Spinal cord (tissue), 9 donors: ENCODE measurements at regions not wholly inside any gene's neighbourhood (a gene's known extent, or its start where the extent isn't known, plus 50 kb on each side); places are given as distances from the start of the nearest gene placed in this dataset.

Experiments
- DNase-seq, 6 donors: peaks; one replicate each; pipeline versions ENCODE4 v3.0.0 to v3.0.0-alpha.2; 2013 to 2015; ENCODE audit warnings: low spot score in 6 of 6, low read depth in 4 of 6
- H3K27ac ChIP-seq: one replicate; pipeline ENCODE4 v1.5.1; 2013; ENCODE audit warnings: low read depth, low read length, control low read depth
- H3K27me3 ChIP-seq: one replicate; pipeline ENCODE4 v1.6.1; 2013; ENCODE audit warnings: low read length; ENCODE audit not compliant: control insufficient read depth, insufficient read depth
- H3K36me3 ChIP-seq: one replicate; pipeline ENCODE4 v1.6.1; 2013; ENCODE audit warnings: low read length; ENCODE audit not compliant: control insufficient read depth, insufficient read depth
- H3K4me1 ChIP-seq: one replicate; pipeline ENCODE4 v1.6.1; 2013; ENCODE audit warnings: low read length; ENCODE audit not compliant: control insufficient read depth, insufficient read depth
- H3K4me3 ChIP-seq: one replicate; pipeline ENCODE4 v1.5.1; 2013; ENCODE audit warnings: low read depth, low read length, control low read depth
- H3K9me3 ChIP-seq: one replicate; pipeline ENCODE4 v1.6.1; 2013; ENCODE audit warnings: low read length; ENCODE audit not compliant: control insufficient read depth, insufficient read depth
- WGBS: methylation state at CpG from one replicate; pipeline ENCODE4 v1.1.5; 2013; ENCODE audit warnings: missing lambda C conversion rate; ENCODE audit not compliant: insufficient coverage; 5-methylcytosine and 5-hydroxymethylcytosine counted together
- donor health status: healthy.

DNA sequence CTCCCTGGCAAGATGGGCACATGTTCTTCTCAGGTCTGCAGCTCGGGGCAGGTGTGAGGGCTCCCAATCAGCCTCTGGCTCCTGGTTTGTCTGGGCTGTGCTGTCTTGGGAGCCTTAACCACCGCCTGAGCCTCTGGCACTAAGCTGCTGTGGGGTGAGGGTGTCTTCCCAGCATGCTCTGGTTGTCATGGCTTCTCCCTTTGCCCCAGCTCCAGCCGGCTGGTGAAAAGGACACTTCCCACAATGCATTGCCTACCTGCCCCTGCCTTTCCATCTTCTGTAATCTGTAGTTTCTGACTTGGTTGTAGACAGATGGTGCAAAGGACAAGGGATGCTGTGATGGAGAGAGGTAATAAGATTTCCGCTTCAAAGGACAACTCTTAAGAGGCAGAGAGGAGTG lies 295.3 kb downstream of the TLE3 start:
- H3K4me1 ChIP-seq = peaks cover 11% of the 10 kb centered on the region

GRCh38 chr15:69804786-69805185 lies 292.9 kb downstream of the TLE3 start:
- DNase-seq = no peak
- Histone ChIP-seq H3K36me3 (no peaks in the 10 kb centered on the region), H3K27me3 (peaks cover 5% of the 10 kb centered on the region), H3K9me3 (no peaks in the 10 kb centered on the region), H3K4me3 (no peak overlapping the region), H3K27ac (no peak overlapping the region), H3K4me1 (peaks cover 5% of the 10 kb centered on the region)
- WGBS = 88% methylated on average over 3 of the region's 3 CpGs

More for the DNA sequence above, 295.3 kb downstream of the TLE3 start:
- Histone ChIP-seq H3K27me3 (peaks cover 5% of the 10 kb centered on the region), H3K27ac (no peak overlapping the region), H3K4me3 (no peak overlapping the region), H3K9me3 (no peaks in the 10 kb centered on the region), H3K36me3 (no peaks in the 10 kb centered on the region)
- 79% methylated on average over 3 of the region's 4 CpGs for WGBS
- DNase-seq = no peak

DNA sequence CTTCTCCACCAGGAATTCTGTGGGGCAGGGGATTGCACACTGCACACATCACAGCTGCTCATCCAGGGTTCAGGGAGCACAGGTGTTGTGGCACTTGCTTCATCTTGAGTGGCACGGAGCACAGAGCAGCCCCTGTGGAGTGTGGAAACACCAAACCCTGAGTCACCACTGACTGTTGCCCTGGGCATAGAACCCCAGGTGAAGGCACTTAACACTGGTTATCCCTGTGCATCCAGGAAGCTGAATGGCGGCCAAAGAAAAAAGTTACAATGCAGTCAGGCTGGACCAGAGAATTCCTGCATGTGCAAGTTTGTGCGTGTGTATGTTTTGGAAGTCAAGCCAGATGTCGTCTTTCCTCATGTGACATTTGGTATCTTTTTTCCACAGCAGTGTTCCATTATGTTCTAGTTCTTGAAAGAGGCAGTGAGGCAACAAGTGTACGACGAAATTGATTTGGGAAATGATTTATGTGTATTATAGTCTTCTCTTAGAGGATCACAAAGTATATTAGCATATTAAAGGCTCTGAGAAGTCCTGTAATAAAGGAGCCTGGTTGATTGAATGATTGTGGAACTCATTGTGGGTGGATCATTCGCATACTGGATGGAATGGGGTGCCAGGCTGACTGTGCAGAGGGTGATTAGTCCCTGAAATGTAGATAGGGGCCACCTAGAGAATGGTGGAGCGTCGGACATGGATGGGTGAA lies 292.3 kb downstream of the TLE3 start:
- H3K36me3 ChIP-seq = no peaks in the 10 kb centered on the region
- 81% methylated on average over 4 of the region's 9 CpGs for WGBS
- DNase-seq = no peak

GRCh38 chr15:69806287-69806915 lies 291.3 kb downstream of the TLE3 start:
- 94% methylated on average over 3 of the region's 10 CpGs for WGBS
- Histone ChIP-seq H3K4me3 (no peak overlapping the region), H3K9me3 (no peaks in the 10 kb centered on the region), H3K4me1 (no peaks in the 10 kb centered on the region), H3K36me3 (no peaks in the 10 kb centered on the region), H3K27me3 (peaks cover 5% of the 10 kb centered on the region), H3K27ac (no peak overlapping the region)
- DNase-seq = no peak

More for the DNA sequence above, 292.3 kb downstream of the TLE3 start:
- Histone ChIP-seq H3K9me3 (no peaks in the 10 kb centered on the region), H3K27ac (no peak overlapping the region), H3K4me3 (no peak overlapping the region), H3K4me1 (peaks cover 5% of the 10 kb centered on the region), H3K27me3 (peaks cover 5% of the 10 kb centered on the region)

DNA sequence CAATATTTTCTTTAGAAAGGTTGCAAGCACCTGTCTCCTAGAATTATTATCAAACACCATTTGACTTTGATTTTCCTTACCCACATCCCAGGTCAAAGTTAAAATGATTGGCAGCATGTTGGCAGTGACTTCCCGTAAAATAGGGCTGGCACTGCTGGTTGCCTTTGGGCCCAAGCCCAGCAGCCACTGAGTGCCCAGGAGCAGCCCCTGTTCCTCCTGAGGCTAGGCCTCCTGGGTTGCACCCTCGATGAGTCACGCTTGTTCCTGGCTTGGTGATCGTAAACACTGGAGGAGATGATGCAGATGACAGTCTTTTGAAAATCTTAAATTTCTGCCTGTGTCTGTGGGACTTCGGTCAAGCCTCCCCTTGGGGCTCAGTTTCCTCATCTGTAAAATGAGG lies 290.0 kb downstream of the TLE3 start:
- Histone ChIP-seq H3K36me3 (no peaks in the 10 kb centered on the region), H3K4me1 (peaks cover 3% of the 10 kb centered on the region), H3K27me3 (peaks cover 5% of the 10 kb centered on the region), H3K27ac (no peak overlapping the region), H3K9me3 (no peaks in the 10 kb centered on the region), H3K4me3 (no peak overlapping the region)
- DNase-seq = no peak
- WGBS = 78% methylated on average over 5 of the region's 5 CpGs

- no peak overlapping the region for H3K27ac ChIP-seq
- 87% methylated on average over 3 of the region's 4 CpGs for WGBS
- H3K27me3 ChIP-seq = peaks cover 3% of the 10 kb centered on the region
- no peaks in the 10 kb centered on the region for H3K9me3 ChIP-seq
- no peak overlapping the region for H3K4me3 ChIP-seq
- H3K4me1 ChIP-seq = peaks cover 4% of the 10 kb centered on the region
- no peak for DNase-seq
- H3K36me3 ChIP-seq = no peaks in the 10 kb centered on the region
These were observed 289.0 kb downstream of the TLE3 start for GRCh38 chr15:69808756-69809155.

DNA sequence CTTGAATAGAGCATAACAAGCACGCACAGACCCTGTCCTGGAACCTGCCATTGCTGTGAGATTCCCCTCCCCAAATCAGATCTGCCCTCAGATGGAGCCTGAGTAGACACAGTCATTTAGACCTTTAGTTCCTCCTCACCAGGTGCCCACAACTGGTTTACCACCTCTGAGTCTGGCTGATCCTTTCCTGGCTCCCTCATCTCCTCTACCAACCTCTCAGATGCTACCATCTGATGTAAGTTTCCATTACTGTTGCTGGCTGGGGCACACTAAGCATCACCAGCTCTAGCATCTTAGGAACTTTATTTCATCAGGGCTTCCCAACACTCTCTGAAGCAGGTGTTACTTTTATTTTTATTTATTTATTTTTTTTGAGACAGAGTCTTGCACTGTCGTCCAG lies 288.3 kb downstream of the TLE3 start:
- WGBS = 93% methylated on average over 1 of the region's 2 CpGs
- Histone ChIP-seq H3K4me3 (no peak overlapping the region), H3K9me3 (no peaks in the 10 kb centered on the region), H3K27me3 (peaks cover 3% of the 10 kb centered on the region), H3K36me3 (no peaks in the 10 kb centered on the region), H3K27ac (no peak overlapping the region), H3K4me1 (peaks cover 4% of the 10 kb centered on the region)
- DNase-seq = no peak

DNA sequence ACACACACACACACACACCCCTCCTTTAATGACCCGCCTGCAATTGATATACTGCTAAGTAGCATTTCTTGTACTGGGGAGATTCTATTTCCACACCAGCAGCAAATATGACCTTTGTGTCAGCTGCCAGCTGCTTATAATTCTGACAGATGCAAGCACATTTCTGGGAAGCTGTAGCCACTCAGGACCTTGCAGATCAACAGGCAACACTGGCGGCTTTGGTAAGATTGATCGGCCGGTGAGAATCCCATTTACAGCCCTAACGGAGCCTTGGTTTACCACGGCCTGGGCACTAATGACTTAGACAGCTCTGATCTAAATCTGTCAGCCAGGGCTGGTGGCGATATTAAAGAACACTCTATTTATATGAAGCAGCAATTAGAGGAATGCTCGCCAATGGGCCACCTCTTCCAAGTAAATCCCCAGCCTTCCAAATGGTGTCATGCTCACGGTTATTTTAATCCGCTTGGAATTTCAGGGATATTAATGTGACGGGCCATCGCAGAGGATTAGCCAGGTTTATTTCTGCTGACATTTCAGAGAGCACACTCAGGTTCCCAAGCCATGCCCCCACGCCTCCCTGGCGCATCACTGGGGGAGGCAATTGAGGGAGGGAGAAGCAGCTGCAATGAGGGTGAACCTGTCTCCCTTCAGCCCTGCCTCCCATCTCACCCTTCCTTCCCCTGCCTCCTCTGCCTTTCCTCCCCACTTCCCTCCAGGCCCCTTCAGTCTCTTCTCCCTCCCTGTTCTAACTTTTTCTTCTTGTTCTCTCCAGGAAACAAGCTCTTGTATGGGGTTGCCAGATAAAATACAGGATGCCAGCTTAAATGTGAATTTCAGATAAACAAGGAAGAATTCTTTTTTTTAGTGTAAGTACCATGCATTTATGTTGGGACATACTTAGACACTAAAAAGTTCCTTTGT lies 287.0 kb downstream of the TLE3 start:
- no peaks in the 10 kb centered on the region for H3K36me3 ChIP-seq
- 60% methylated on average over 7 of the region's 14 CpGs for WGBS
- peaks cover 3% of the 10 kb centered on the region for H3K27me3 ChIP-seq
- DNase-seq = peak in 2 of 6 donors; percentile 13 to 72
- H3K4me3 ChIP-seq = no peak overlapping the region
- no peaks in the 10 kb centered on the region for H3K9me3 ChIP-seq
- H3K27ac ChIP-seq = no peak overlapping the region
- peaks cover 4% of the 10 kb centered on the region for H3K4me1 ChIP-seq

DNA sequence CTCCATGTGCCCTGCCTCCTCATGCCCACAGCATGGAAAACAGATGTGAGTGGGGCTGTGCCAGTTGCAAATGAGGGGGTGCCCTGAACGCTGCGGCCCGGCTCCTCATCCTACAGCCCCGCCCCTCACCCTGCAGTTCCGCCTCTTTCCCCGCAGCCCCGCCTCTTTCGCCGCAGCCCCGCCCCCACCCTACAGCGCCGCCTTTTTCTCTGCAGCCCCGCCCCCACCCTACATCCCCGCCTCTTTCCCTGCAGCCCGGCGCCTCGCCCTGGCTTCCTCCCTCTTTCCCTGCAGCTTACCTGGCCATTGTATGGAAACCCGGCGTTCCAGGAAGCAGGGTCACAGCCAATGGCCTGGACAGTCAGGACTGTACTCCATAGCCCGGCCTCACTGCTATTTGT lies 284.9 kb downstream of the TLE3 start:
- Histone ChIP-seq H3K9me3 (no peaks in the 10 kb centered on the region), H3K27ac (no peak overlapping the region), H3K4me3 (no peak overlapping the region), H3K36me3 (no peaks in the 10 kb centered on the region), H3K4me1 (peaks cover 4% of the 10 kb centered on the region), H3K27me3 (no peaks in the 10 kb centered on the region)
- WGBS = 46% methylated on average over 8 of the region's 20 CpGs
- DNase-seq = no peak
